Brain pericyte (primary cell): ENCODE measurements at regions not wholly inside any gene's neighbourhood (a gene's known extent, or its start where the extent isn't known, plus 50 kb on each side); places are given as distances from the start of the nearest gene placed in this dataset.
"Not testable (repeated sequence)": the region's sequence is repeated elsewhere in the genome, so short reads cannot be mapped to it uniquely, and the experiment has no call there.

ENCODE experiments used
- DNase-seq: peaks from one replicate; pipeline ENCODE4 v3.0.0-alpha.2; 2012; ENCODE audit warnings: low read depth, low spot score

- no peak for DNase-seq
These were observed 228.6 kb downstream of the ZNF621 start for GRCh38 chr3:40753291-40753770.

DNA sequence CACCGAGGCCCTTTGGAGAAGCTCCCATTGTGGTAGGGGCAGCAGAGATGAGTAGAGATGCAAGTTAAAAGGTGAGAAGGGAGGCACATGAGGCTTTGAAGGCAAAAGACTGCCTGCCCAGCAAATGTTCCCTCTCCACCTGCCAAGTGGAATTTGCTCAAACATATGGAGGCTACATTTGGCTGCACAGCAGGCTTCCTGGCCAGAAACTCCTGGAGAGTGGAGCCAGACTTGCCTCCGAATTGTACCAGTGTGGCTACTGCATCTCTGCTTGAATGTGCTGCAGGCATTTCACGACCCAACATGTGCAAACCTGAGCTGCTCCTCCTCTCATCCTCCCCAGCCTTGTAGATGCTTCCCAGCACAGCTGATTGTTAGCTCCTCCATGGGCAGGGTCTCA is 229.2 kb downstream of the ZNF621 start:
- DNase-seq = no peak

- no peak for DNase-seq
These were observed 230.2 kb downstream of the ZNF621 start for GRCh38 chr3:40754994-40755393.

GRCh38 chr3:40756500-40756899 is 231.7 kb downstream of the ZNF621 start:
- DNase-seq = no peak

DNA sequence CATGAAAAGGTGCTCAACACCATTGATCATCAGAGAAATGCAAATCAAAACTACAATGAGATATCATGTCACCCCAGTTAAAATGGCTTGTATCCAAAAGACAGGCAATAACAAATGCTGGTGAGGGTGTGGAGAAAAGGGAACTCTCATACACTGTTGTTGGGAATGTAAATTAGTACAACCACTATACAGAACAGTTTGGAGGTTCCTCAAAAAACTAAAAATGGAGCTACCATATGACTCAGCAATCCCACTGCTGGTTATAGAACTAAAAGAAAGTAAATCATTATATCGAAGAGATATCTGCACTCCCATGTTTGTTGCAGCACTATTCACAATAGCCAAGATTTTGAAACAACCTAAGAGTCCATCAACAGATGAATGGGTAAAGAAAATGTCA is 238.0 kb downstream of the ZNF621 start:
- DNase-seq = not testable (repeated sequence)

- DNase-seq = no peak
These were observed 239.0 kb downstream of the ZNF621 start for GRCh38 chr3:40763807-40764206.

- DNase-seq = no peak
These were observed 240.0 kb downstream of the ZNF621 start for GRCh38 chr3:40764747-40765146.

- no peak for DNase-seq
These were observed 241.1 kb downstream of the ZNF621 start for GRCh38 chr3:40765884-40766283.

DNA sequence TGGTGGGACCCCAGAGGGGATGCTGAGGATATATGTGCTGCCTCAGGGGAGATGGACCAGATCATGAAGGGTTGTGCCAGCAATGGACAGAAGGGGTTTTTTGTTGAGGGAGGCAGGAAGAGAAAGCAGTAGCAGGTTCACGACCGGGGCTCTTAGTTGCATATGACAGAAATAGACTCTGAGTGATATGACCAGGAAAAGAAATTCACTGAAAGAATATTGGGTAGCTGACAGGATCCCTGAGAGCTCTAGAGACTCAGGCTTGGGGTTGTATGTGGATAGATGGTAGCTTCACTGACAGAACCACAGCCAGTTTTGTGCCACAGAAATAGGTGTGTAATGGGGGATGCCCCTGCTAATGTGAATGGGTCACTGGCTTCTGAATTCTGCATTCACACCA is 241.6 kb downstream of the ZNF621 start:
- DNase-seq = no peak

GRCh38 chr3:40768046-40768445 is 243.3 kb downstream of the ZNF621 start:
- no peak for DNase-seq

- DNase-seq = no peak
These were observed 243.8 kb downstream of the ZNF621 start for GRCh38 chr3:40768536-40768935.

- no peak for DNase-seq
These were observed 245.3 kb downstream of the ZNF621 start for GRCh38 chr3:40770061-40770460.

- DNase-seq = no peak
These were observed 246.4 kb downstream of the ZNF621 start for GRCh38 chr3:40771112-40771511.

GRCh38 chr3:40779039-40779438 is 254.3 kb downstream of the ZNF621 start:
- no peak for DNase-seq

DNA sequence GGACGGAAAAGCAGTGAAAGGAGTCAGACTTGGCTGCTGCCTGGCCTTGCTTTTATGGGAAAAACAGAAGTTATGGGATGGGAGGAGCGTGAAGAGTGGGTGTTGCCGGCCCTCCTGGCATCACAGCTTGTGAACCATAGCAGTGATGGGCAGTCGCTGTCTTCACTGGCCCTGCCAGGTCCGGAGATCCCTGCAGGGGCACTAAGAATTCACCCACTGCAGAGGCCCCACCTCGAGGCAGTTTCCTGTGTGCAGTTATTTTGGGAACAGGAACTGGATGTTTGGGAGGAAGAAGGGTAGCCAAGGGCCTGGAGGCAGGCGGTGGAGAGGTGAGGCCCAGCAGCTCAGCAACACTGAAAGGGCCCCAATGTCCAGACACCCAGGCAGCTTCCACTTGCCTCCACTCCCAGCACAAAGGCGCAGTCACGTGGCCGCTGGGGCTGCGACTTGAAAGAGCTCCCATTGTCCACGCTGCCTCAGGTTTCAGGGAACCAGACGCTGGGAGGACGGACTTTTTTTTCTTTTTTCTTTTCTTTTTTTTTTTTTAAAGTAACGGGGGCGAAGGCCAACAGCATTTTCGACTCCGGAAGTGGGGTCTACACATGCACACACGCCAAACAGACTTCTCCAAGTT is 255.6 kb downstream of the ZNF621 start:
- no peak for DNase-seq

GRCh38 chr3:40780925-40781406 is 256.2 kb downstream of the ZNF621 start:
- peak; percentile 81 for DNase-seq

DNA sequence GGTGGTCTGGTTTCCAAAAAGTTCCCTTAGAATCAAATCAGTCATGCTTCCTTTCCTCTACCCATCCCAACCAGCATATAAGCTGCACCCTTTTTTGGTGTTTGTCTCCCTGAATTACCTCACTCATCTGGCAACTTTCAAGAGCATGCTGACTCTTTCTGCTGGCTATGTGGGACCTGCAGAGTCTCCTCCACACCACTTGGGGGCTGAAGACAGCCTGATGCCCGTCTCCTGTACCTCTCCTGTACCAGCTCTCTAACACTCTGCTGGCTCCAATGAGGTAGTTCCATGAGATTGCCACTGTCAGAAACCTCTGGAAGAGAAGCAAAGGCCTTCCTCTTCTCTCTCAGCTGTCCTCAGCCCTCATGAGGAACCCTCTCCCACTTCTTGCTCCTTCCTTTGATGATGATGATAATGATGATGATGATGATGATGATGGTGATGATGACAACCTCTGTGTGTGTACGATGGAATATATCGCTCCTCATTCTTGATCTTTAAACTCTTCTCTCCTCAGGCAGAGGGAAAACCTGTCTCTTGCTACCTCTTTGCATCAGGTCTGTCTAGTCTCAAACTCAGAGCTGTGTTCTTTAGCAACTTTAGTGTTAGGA is 257.5 kb downstream of the ZNF621 start:
- DNase-seq = no peak

GRCh38 chr3:40790746-40791145 is 266.0 kb downstream of the ZNF621 start:
- DNase-seq = no peak

DNA sequence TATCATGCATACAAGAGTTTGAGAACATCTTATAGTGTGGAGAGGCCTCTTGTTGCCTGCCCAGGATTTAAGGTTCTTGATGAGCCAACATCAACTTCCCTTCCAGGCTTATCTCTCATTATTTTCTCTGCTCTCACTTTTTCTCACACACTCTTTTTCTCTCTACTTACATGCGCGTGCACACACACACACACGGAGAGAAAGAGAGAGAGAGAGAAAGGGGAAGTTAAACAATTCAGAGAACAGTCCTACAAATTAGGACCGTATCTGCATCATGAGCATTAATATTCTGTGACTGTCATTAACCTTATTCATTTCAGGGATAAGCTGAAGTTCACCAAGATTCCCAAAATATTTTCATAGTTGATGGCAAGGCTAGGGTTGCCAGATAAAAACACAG is 269.0 kb downstream of the ZNF621 start:
- DNase-seq = no peak

GRCh38 chr3:40800343-40800742 is 275.6 kb downstream of the ZNF621 start:
- peak; percentile 95 for DNase-seq

DNA sequence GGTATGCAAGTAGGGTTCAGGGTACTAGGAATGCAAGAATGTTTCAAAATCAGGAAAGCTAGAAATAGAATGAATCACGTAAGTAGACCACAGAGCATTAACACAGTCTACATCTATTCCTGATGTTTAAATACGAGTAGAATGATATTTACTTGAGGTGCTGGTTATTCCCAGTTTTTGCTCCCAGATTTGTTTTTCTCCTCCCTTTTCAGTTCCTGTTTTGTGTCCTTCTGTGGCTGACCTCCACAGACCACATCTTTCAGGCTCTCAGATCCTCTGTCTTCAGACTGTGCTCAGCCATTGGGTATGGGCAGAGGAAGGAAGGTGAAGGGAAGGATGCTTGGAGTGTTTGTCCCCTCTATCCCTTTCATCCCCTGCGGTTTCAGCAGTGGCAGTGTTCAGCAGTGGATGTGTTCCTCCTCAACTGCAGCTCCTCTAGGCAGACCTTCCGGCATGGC is 276.6 kb downstream of the ZNF621 start:
- DNase-seq = no peak

- DNase-seq = no peak
These were observed 278.6 kb downstream of the ZNF621 start for GRCh38 chr3:40803311-40803710.

DNA sequence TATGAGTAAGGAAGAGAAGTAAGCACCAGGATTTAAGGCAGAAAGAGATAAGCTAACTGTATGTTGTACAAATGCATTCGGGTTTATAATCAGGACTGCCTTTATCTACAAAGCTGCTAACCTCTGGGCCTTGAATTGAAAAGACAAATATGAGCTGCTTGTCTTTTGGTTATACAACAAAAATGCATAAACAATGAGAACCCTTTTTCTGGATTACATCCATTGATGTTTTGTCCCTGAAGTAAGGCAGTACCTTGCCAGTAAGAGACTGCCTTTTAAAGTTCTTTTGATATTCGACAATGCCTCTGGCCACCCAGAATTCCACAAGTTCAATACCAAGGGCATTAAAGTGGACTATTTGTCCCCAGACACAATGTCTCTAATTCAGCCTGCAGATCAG is 280.7 kb downstream of the ZNF621 start:
- DNase-seq = no peak
